ENCODE measurements at regions not wholly inside any gene's neighbourhood (a gene's known extent, or its start where the extent isn't known, plus 50 kb on each side); places are given as distances from the start of the nearest gene placed in this dataset.

DNA sequence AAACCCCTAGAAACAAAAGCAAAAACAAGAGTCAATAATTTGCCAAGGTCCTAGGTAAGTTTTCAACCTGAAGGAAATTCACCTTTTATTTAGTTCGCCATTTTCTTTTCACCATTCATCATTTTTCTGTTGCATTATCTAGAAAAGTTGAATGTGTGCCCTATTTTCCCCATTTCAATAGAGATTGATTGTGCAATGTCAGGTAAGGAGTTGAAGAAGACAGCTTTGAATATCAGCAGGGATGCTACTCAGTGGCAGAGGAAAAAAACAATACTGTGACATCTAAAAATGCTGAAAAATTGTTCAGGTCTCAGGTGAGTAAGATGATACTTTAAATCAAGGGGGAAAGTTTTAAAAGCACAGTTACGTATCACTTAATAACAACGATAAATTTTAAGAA is 813.7 kb downstream of the DTWD2 start:
- H3K4me1 ChIP-seq (replicated peaks), result no peaks in the 10 kb centered on the region
- H3K27me3 ChIP-seq (replicated peaks; ENCODE audit: insufficient read depth), result no peaks in the 10 kb centered on the region
- no peak for DNase-seq (ENCODE audit: low spot score)
- H3K27ac ChIP-seq, result no peak overlapping the region
- WGBS, result 62% methylated on average over 3 of the region's 3 CpGs
- H3K4me3 ChIP-seq, result no peak overlapping the region
- H3K36me3 ChIP-seq, result no peaks in the 10 kb centered on the region
- TF ChIP-seq, protein P1, sequence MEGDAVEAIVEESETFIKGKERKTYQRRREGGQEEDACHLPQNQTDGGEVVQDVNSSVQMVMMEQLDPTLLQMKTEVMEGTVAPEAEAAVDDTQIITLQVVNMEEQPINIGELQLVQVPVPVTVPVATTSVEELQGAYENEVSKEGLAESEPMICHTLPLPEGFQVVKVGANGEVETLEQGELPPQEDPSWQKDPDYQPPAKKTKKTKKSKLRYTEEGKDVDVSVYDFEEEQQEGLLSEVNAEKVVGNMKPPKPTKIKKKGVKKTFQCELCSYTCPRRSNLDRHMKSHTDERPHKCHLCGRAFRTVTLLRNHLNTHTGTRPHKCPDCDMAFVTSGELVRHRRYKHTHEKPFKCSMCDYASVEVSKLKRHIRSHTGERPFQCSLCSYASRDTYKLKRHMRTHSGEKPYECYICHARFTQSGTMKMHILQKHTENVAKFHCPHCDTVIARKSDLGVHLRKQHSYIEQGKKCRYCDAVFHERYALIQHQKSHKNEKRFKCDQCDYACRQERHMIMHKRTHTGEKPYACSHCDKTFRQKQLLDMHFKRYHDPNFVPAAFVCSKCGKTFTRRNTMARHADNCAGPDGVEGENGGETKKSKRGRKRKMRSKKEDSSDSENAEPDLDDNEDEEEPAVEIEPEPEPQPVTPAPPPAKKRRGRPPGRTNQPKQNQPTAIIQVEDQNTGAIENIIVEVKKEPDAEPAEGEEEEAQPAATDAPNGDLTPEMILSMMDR (IDR thresholded peaks at IDR 0.05), result no peak
- TF ChIP-seq POLR2AphosphoS5 (IDR thresholded peaks at IDR 0.05) (no peak), POLR2A (IDR thresholded peaks at IDR 0.05) (no peak)
- no peaks in the 10 kb centered on the region for H3K9me3 ChIP-seq
- intact Hi-C loops (cut with DNase I), result no loop called here

DNA sequence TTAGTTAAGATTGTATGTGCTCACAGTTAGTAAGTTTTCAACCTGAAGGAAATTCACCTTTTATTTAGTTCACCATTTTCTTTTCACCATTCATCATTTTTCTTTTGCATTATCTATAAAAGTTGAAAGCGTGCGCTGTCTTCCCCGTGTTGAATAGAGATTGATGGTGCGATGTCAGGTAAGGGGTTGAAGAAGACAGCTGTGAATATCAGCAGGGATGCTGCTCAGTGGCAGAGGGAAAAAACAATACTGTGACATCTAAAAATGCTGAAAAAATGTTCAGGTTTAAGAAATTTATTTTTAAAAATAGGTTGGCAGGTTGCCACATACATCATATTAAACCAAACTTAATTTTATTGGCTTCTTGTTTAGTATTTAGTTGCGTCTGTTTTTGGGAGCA is 815.0 kb downstream of the DTWD2 start:
- Histone ChIP-seq H3K27me3 (replicated peaks; ENCODE audit: insufficient read depth) (no peaks in the 10 kb centered on the region), H3K9me3 (no peaks in the 10 kb centered on the region), H3K4me1 (replicated peaks) (no peaks in the 10 kb centered on the region), H3K4me3 (no peak overlapping the region), H3K36me3 (no peaks in the 10 kb centered on the region), H3K27ac (no peak overlapping the region)
- TF ChIP-seq POLR2AphosphoS5 (IDR thresholded peaks at IDR 0.05), result no peak
- no peak for TF ChIP-seq POLR2A (IDR thresholded peaks at IDR 0.05)
- TF ChIP-seq, protein P1 (IDR thresholded peaks at IDR 0.05), result no peak
- intact Hi-C loops (cut with DNase I), result no loop called here
- no peak for DNase-seq (ENCODE audit: low spot score)
- 91% methylated on average over 5 of the region's 5 CpGs for WGBS

DNA sequence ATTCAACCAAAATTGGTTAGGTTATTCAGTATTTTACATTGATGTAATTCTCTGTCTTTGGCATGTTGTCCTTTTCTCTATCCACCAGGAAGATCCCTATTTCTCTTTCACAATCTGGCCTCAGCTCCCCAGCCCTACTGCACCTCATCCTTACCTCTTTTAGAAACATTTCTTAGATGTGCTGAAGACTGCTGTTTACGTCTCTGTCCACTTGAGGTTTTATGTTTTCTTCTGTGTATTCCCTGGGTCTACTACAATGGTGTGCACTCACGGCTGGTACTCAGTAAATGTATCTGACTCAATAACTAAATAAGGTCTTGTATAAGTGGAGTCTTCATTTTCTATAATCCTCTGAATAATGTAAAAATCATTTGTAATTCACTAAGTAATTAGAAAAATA is 822.7 kb downstream of the DTWD2 start:
- no peaks in the 10 kb centered on the region for H3K9me3 ChIP-seq
- intact Hi-C loops (cut with DNase I), result no loop called here
- DNase-seq (ENCODE audit: low spot score), result no peak
- no peaks in the 10 kb centered on the region for H3K4me1 ChIP-seq (replicated peaks)
- TF ChIP-seq, protein P1 (IDR thresholded peaks at IDR 0.05), result no peak
- TF ChIP-seq POLR2AphosphoS5 (IDR thresholded peaks at IDR 0.05) (no peak), POLR2A (IDR thresholded peaks at IDR 0.05) (no peak)
- no peaks in the 10 kb centered on the region for H3K27me3 ChIP-seq (replicated peaks; ENCODE audit: insufficient read depth)
- no peak overlapping the region for H3K4me3 ChIP-seq
- no peaks in the 10 kb centered on the region for H3K36me3 ChIP-seq
- no peak overlapping the region for H3K27ac ChIP-seq
- WGBS, result 98% methylated on average over 2 of the region's 2 CpGs

DNA sequence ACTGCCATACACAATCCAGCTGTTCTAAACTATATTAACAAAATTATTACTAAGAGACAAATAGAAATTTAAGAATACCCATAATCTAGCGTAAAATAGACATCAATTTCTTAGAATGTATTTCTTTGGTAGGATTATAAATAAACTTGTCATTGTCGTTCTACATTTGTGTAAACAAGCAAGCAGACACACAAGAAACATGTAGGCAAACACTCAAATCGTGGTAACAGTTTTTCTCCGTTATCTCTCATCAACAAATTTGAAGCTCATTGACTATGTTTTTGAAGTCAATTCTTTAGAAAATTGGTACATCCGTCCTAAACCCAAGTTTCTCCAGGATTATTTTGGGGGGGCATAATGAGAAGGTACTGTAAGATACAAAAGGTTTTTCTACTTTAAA is 832.2 kb downstream of the DTWD2 start:
- Histone ChIP-seq H3K4me3 (no peak overlapping the region), H3K36me3 (no peaks in the 10 kb centered on the region), H3K4me1 (replicated peaks) (no peaks in the 10 kb centered on the region), H3K27me3 (replicated peaks; ENCODE audit: insufficient read depth) (no peaks in the 10 kb centered on the region), H3K9me3 (no peaks in the 10 kb centered on the region), H3K27ac (no peak overlapping the region)
- intact Hi-C loops (cut with DNase I), result no loop called here
- 83% methylated on average over 5 of the region's 5 CpGs for WGBS
- TF ChIP-seq POLR2AphosphoS5 (IDR thresholded peaks at IDR 0.05), result no peak
- TF ChIP-seq, protein P1 (IDR thresholded peaks at IDR 0.05), result no peak
- no peak for TF ChIP-seq POLR2A (IDR thresholded peaks at IDR 0.05)
- no peak for DNase-seq (ENCODE audit: low spot score)

DNA sequence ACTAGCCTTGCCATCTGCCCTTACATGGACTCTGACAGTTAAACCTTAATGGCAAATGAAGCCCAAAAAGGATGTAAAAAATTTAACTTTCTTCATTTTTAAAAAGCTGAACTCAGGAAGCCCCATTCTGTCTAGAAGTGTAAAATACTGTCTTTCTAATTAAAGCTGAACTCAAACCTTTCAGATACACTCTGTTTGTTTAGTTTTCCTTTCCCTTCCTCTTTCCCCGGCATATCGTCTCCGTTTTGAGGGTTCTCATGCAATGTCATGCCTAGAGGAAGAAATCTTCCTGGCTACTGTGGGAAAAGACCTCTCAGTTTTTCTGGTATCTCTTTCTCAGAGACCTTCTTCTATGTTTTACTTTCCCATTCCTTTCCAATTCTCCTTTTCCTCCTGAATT is 841.5 kb downstream of the DTWD2 start:
- intact Hi-C loops (cut with DNase I), result no loop called here
- Histone ChIP-seq H3K9me3 (no peaks in the 10 kb centered on the region), H3K4me1 (replicated peaks) (no peaks in the 10 kb centered on the region), H3K27ac (no peak overlapping the region), H3K36me3 (no peaks in the 10 kb centered on the region), H3K4me3 (no peak overlapping the region), H3K27me3 (replicated peaks; ENCODE audit: insufficient read depth) (no peaks in the 10 kb centered on the region)
- TF ChIP-seq, protein P1 (IDR thresholded peaks at IDR 0.05), result no peak
- TF ChIP-seq POLR2AphosphoS5 (IDR thresholded peaks at IDR 0.05), result no peak
- TF ChIP-seq POLR2A (IDR thresholded peaks at IDR 0.05), result no peak
- DNase-seq (ENCODE audit: low spot score), result no peak
- WGBS, result 54% methylated on average over 3 of the region's 3 CpGs
